NCI-H345 treated with DMSO at 0.1 percent for 48 hours (cell line): ENCODE measurements at regions not wholly inside any gene's neighbourhood (a gene's known extent, or its start where the extent isn't known, plus 50 kb on each side); places are given as distances from the start of the nearest gene placed in this dataset.

Source experiments
- DNase-seq: peaks from one replicate; lab custom pipeline; 2025; ENCODE audit not compliant: unreplicated experiment; lab: John Stamatoyannopoulos, UW

DNA sequence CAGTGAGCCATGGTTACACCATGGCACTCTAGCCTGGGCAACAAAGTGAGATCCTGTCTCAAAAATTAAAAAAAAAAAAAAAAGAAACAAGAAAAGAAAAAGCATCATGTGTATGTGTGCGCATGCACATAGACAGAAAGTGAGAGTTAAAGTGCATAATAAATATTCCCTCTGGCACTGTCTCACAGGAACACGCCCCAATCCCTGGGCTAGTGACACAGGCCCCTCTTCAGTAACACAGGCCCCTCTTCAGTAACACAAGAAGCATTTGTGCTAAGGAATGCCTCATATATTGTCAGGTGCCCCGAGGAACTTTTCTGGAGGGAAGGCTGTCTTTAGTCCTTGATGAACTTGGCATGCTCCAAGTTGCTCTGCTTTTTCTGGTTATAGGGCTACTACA lies 57.5 kb downstream of the RPL27A start:
- no peak for DNase-seq

GRCh38 chr11:8744423-8744822 lies 61.8 kb downstream of the RPL27A start:
- DNase-seq = no peak

GRCh38 chr11:8745431-8746253 lies 63.0 kb downstream of the RPL27A start:
- no peak for DNase-seq

DNA sequence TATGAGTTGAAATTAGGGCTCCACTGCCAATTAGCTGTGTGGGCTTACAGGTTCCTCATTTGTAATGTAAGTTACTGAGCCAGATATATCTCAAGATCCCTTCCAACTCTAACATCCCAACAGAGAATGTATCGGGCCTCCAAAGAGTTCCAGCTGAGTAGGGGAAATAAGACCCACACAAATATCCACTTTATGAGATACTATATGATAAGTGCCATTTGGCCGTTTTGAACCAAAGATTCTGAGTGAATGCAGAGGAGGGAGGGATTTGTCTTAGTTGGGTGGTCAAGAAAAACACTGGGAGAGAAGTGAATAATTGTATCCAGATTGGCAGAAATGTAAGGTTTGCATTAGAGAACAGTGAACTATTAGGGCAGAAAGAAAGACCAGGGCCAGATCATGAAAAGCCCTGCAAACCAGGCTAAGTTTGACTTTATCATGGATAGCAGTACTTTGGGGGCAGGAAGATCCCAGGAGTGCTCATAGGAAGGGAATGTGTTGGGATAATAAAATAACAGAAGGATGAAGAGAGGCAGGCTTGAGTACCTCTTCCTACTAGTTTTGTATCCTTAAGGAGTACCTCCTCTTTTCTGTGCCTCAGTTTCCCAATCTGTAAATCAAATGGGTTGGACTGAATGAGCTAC lies 63.9 kb downstream of the RPL27A start:
- no peak for DNase-seq

DNA sequence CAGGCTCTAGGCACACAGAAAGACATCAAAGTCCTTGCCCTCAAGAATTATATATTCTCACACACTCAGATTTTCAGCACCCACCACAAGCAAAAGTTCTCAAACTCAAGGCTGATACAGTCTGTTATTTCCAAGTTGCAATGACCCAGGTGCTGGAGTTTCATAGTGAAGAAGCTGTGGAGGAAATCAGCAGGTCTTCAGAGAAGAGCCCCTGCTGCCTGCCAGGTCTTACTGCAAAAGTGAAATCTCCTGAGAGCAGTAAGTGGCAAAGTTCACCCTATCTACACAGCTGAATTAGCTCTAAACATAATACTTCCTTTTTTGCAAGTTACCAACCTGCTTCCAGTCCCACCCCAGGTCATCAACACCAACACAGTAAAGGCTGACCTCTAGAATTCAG lies 64.6 kb downstream of the RPL27A start:
- DNase-seq = no peak

GRCh38 chr11:8748317-8748716 lies 65.7 kb downstream of the RPL27A start:
- DNase-seq = no peak

DNA sequence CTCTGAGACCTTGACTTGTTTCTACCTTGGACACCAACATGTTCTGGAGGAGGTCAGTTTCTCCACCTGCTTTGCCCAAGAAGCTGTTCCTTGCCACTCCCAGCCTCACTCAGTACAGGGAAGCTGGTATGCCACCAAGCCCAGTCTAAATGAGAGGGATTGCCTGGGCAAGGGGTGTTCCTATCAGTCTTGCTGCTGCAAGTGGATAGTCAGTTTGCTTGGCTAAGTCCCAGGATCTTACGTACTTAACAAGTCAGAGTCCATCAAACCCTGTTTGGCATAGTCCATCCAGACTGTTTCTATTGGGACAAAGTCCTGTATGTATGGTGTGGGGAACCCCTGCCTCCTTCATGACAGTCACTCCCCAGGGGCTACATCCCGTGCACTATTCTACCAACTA lies 66.6 kb downstream of the RPL27A start:
- no peak for DNase-seq

- no peak for DNase-seq
These were observed 71.6 kb downstream of the RPL27A start for GRCh38 chr11:8754241-8754640.

DNA sequence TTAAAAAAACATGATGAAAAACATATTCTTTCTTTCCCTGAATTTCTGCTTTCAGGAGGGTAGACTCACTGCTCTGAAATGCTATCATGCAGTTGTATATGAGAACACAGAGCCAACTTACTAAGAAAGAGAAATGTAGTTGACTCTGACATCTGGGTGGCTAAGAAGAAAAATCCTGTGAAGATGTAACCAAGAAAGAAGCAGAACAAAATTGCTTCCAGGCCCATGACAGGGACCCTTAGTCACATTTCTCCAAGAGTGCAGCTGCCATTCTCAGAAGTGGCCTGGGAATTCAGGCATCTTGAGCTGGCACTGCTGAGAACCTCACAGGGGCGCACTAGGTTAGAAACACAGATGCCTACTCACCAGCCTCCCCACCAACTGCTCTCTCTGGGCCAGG lies 73.6 kb downstream of the RPL27A start:
- no peak for DNase-seq

- no peak for DNase-seq
These were observed 74.5 kb downstream of the RPL27A start for GRCh38 chr11:8757047-8757446.

GRCh38 chr11:8757533-8757932 lies 74.9 kb downstream of the RPL27A start:
- no peak for DNase-seq

DNA sequence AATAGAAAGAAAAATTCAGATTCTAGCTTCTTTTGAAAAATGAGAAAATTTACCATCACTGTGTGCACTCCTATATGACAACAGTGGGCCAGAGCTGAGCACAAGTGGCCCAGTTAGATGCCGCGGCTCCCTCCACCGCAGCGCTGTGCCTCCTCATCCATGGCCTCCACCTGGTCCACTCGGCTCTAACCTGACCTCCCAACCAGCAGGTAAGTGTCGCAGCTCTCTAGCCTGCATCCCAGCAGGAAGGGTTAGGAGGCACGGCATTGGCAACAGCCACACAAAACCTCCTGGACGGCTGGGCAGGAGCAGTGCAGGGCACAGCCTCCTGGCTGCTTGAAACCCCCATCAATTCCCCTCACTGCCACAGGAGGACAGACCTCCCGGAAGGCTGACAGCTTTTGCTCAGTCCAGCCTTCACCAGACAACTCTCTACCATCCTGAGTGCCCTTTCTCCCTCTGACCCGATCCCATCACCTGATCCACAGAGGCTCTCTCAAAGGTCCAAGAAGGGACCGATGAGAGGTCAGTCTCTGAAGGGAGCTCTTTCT lies 76.1 kb downstream of the RPL27A start:
- DNase-seq = no peak

- DNase-seq = no peak
These were observed 77.0 kb downstream of the RPL27A start for GRCh38 chr11:8759634-8760033.

DNA sequence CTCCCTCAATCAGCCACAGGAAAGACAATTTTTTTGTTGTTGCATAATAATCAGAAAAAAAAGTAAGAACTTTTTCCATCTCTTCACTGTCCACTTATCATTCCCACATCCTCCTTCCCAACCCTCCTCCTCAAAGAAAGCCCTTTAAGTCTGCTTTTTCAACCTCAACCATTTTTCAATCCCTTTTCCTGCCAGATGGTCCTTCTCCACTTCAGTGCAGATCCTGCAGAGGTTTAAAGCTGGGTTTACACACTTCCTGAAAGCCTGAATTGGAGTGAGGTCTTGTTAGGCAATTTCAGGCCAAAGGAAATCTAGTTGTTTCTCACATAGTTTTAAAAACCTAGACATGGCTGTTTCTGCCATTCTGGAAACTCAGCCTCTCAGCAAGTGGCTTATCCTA lies 78.3 kb downstream of the RPL27A start:
- no peak for DNase-seq

- no peak for DNase-seq
These were observed 80.6 kb downstream of the RPL27A start for GRCh38 chr11:8763070-8763685.

- no peak for DNase-seq
These were observed 82.7 kb downstream of the RPL27A start for GRCh38 chr11:8765294-8765693.

DNA sequence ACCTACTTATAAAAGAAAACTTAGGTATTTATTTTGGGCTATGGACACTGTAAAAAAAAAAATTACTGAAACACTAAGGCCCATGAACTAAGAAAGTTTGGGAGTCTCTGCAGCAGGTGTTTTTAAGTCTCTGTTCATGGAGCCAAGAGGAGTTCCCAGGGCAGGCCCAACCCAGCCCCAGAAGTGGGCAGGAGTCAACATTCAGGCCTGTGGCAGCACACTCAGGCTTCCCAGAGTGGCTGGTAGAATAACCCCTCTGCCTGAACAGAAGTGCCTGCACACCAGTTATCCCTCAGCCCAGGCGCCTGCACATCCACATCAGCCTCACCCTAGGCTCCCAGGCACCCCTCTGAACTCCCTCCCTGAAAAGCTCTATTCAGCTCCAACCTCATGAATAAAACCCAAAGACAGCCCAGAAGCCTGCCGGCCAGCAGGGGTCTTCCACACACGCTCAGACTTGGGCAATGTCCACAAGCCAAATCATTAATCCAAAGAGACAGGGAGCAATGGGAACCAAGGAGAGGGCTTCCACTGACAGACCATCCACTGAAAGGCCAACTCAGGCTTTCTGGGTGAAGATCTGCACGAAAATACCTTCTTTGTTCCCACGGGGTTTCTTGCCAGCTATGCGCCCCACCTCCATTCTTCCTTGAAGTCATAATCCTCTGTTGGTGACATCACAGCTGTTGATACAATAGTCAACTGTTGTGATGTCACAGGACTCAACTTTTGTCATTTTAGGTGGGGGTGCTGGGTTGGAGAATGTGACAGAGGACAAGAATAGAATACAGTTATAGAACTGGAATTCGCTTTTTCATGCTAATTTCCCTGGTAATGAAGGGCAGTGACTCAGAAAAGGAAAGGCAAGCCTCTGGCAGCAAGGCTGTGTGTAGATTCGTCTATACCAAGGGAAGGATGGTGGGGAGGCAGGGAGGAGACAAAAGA lies 83.7 kb downstream of the RPL27A start:
- DNase-seq = no peak

DNA sequence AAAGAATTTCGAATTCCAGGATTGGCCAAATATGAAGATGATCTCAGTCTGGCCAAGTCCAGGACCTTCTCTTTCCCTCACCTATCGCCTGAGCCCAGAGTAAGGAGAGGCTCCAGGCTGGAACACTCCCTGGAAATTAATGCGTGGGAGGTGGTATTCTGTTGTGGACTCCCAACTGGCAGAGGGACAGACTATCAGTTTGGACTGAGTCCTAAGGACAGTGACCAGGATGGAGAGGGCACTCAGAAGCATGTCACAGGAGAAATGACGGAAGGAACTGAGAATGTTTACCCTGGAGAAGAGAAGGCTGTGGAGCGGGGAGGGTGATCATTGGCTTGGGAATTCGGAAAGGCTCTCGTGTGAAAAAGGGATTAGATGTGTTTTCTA lies 84.4 kb downstream of the RPL27A start:
- no peak for DNase-seq

- DNase-seq = no peak
These were observed 85.0 kb downstream of the RPL27A start for GRCh38 chr11:8767466-8768142.

DNA sequence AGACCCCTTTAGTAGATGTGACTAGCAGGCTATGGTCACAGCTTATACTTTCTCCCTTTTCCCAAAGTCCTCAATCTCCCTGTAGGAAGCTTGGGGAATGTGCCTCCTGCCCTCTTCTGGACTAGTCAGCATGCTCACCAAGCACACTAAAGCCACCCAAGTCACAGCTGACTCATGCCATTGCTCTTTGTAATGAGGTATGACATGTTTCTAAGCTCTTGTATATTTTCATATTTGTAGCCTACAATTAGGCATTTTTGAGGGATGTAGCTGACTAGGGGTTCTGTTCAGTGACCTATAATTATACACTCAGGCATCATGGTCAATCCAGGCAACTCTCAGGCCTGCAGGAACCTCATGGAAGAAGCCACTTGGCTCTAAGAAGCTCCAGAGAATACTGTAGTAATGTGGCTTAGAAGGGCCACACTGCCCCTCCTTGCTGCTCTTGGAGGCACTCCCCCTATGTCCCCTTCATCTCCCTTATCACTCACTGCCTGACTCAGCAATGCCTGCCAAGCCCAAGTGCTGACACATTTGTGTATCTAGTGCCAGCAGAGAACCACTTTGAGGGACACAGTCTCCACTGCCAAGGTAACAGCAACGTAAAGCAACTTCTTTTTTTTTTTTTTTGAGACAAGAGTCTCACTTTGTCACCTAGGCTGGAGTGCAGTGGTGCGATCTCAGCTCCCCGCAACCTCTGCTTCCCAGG lies 86.2 kb downstream of the RPL27A start:
- DNase-seq = no peak
